ENCODE measurements at regions not wholly inside any gene's neighbourhood (a gene's known extent, or its start where the extent isn't known, plus 50 kb on each side); places are given as distances from the start of the nearest gene placed in this dataset.

DNA sequence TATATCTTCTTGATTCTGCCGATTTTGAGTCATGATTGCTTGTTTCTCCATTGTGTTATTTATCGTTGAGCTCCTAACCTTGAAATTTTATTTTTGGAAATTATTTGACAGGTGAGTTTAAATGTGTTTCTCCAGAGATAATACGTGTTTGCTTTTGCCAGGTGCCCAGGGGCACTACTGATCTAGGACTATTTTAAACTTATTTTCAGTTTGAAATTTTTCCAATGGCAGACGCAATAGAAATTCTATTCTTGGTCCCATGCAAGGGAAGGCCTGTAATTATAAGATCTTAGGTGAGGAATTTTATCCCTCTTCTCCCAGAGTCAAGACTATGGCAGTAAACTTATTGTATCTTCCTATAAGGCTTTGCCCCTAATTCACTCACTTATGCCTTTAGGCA, 252.8 kb downstream of the AEBP2 start:
- no peak overlapping the region for H3K27ac Mint-ChIP-seq
- H3K36me3 Mint-ChIP-seq, result no peaks in the 10 kb centered on the region
- no peak for DNase-seq (ENCODE audit: low spot score)
- H3K4me3 Mint-ChIP-seq, result no peak overlapping the region
- peaks cover 12 to 13% of the 10 kb centered on the region in 2 donors for H3K4me1 Mint-ChIP-seq (ENCODE audit: low read depth in 2 of 2)
- H3K27me3 Mint-ChIP-seq, result no peaks in the 10 kb centered on the region
- H3K9me3 Mint-ChIP-seq, result no peaks in the 10 kb centered on the region
- no peak for ATAC-seq

DNA sequence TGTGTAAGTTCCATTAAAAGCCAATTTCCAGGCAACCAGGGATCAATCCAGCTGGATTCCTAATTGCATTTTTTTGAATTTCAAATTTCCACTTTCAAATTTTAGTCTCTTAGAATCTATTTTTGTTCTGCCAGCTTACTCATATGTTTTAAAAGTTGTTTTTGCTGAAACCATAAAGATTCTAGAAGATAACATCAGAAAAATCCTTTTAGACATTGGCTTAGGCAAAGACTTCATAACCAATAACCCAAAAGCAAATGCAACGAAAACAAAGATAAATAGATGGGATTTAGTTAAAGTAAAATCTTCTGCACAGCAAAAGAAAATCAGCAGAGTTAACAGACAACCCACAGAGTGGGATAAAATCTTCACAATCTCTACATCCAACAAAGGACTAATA, 253.3 kb downstream of the AEBP2 start:
- no peak overlapping the region for H3K4me3 Mint-ChIP-seq
- peaks cover 12 to 13% of the 10 kb centered on the region in 2 donors for H3K4me1 Mint-ChIP-seq (ENCODE audit: low read depth in 2 of 2)
- H3K36me3 Mint-ChIP-seq, result no peaks in the 10 kb centered on the region
- ATAC-seq (no peak), DNase-seq (ENCODE audit: low spot score) (no peak)
- H3K9me3 Mint-ChIP-seq, result no peaks in the 10 kb centered on the region
- H3K27ac Mint-ChIP-seq, result no peak overlapping the region
- no peaks in the 10 kb centered on the region for H3K27me3 Mint-ChIP-seq

GRCh38 chr12:19694627-19695026, 255.3 kb downstream of the AEBP2 start:
- Mint-ChIP-seq H3K27me3 (no peaks in the 10 kb centered on the region), H3K4me1 (ENCODE audit: low read depth in 2 of 2) (peaks cover 12 to 13% of the 10 kb centered on the region in 2 donors), H3K9me3 (no peaks in the 10 kb centered on the region), H3K4me3 (peak overlapping the region; percentile 46), H3K27ac (peak overlapping the region; percentile 35 to 44), H3K36me3 (no peaks in the 10 kb centered on the region)
- no peak for DNase-seq (ENCODE audit: low spot score)
- peak; percentile 17 to 72 for ATAC-seq

GRCh38 chr12:19695244-19696098, 256.2 kb downstream of the AEBP2 start:
- H3K36me3 Mint-ChIP-seq, result no peaks in the 10 kb centered on the region
- peak overlapping the region; percentile 35 to 44 for H3K27ac Mint-ChIP-seq
- no peaks in the 10 kb centered on the region for H3K9me3 Mint-ChIP-seq
- H3K4me1 Mint-ChIP-seq (ENCODE audit: low read depth in 2 of 2), result peaks cover 13 to 15% of the 10 kb centered on the region in 2 donors
- DNase-seq (ENCODE audit: low spot score) (no peak), ATAC-seq (peak in 1 of 2 donors; percentile 61)
- H3K27me3 Mint-ChIP-seq, result no peaks in the 10 kb centered on the region
- peak overlapping the region; percentile 46 for H3K4me3 Mint-ChIP-seq

DNA sequence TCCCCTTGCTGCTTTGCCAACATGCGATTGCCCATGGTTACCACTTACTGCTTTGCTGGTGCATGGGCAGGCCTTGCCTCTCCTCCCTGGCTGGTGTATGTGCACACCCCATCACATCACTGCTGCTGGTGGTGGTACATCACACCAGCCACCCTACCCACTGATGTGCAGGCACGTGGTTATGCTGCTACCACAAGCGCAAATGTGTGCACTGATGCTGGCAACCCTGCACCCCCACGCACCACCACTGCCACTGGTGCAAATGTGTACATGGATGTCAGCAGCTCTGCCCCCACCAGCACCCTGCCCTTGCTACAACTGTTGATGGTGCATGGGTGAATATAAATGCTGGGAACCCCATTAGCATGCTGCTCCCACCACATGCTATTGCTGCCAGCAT, 261.7 kb downstream of the AEBP2 start:
- no peak for DNase-seq (ENCODE audit: low spot score)
- H3K27me3 Mint-ChIP-seq, result no peaks in the 10 kb centered on the region
- no peak overlapping the region for H3K27ac Mint-ChIP-seq
- H3K9me3 Mint-ChIP-seq, result peaks cover 7% of the 10 kb centered on the region
- ATAC-seq, result no peak
- H3K4me3 Mint-ChIP-seq, result no peak overlapping the region
- H3K4me1 Mint-ChIP-seq (ENCODE audit: low read depth in 2 of 2), result peaks cover 0 to 3% of the 10 kb centered on the region in 2 donors
- peaks cover 38% of the 10 kb centered on the region for H3K36me3 Mint-ChIP-seq

- DNase-seq (ENCODE audit: low spot score) (no peak), ATAC-seq (no peak)
- Mint-ChIP-seq H3K4me3 (no peak overlapping the region), H3K4me1 (ENCODE audit: low read depth in 2 of 2) (peaks cover 0 to 6% of the 10 kb centered on the region in 2 donors), H3K36me3 (peaks cover 47% of the 10 kb centered on the region), H3K27me3 (no peaks in the 10 kb centered on the region), H3K27ac (no peak overlapping the region), H3K9me3 (peaks cover 11% of the 10 kb centered on the region)
These were observed 265.7 kb downstream of the AEBP2 start for GRCh38 chr12:19704966-19705365.

- H3K4me3 Mint-ChIP-seq, result no peak overlapping the region
- H3K4me1 Mint-ChIP-seq (ENCODE audit: low read depth in 2 of 2), result peaks cover 0 to 3% of the 10 kb centered on the region in 2 donors
- H3K9me3 Mint-ChIP-seq, result peaks cover 11% of the 10 kb centered on the region
- ATAC-seq (no peak), DNase-seq (ENCODE audit: low spot score) (no peak)
- peaks cover 43% of the 10 kb centered on the region for H3K36me3 Mint-ChIP-seq
- H3K27me3 Mint-ChIP-seq, result no peaks in the 10 kb centered on the region
- no peak overlapping the region for H3K27ac Mint-ChIP-seq
These were observed 267.6 kb downstream of the AEBP2 start for GRCh38 chr12:19706936-19707335.

DNA sequence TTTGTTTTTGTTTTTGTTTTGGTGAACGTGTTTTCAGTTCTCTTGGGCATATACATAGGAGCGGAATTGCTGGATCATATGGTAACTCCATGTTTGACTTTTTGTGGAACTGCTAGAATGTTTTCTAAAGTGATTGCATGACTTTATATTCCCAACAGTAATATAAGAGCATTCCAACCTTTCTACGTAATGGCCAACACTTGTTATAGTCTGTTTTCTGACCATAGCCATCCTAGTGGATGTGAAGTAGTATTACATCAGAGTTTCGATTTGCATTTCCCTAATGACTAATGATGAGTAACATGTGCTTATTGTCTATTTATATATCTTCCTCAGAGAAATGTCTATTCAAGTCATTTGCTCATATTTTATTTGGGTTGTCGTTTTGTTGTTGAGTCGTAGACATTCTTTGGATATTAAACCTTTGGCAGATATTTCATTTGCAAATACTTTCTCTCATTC, 268.7 kb downstream of the AEBP2 start:
- Mint-ChIP-seq H3K36me3 (peaks cover 38% of the 10 kb centered on the region), H3K27ac (no peak overlapping the region), H3K4me3 (no peak overlapping the region), H3K27me3 (no peaks in the 10 kb centered on the region), H3K4me1 (ENCODE audit: low read depth in 2 of 2) (peaks cover 0 to 3% of the 10 kb centered on the region in 2 donors), H3K9me3 (peaks cover 9% of the 10 kb centered on the region)
- DNase-seq (ENCODE audit: low spot score) (no peak), ATAC-seq (no peak)

GRCh38 chr12:19709889-19710288, 270.6 kb downstream of the AEBP2 start:
- H3K4me1 Mint-ChIP-seq (ENCODE audit: low read depth in 2 of 2), result peaks cover 0 to 3% of the 10 kb centered on the region in 2 donors

GRCh38 chr12:19710811-19711793, 271.8 kb downstream of the AEBP2 start:
- Mint-ChIP-seq H3K27ac (no peak overlapping the region), H3K4me3 (no peak overlapping the region), H3K9me3 (peaks cover 9% of the 10 kb centered on the region), H3K27me3 (no peaks in the 10 kb centered on the region), H3K36me3 (peaks cover 8% of the 10 kb centered on the region), H3K4me1 (ENCODE audit: low read depth in 2 of 2) (peaks cover 0 to 3% of the 10 kb centered on the region in 2 donors)
- no peak for DNase-seq (ENCODE audit: low spot score)
- ATAC-seq, result no peak

More at GRCh38 chr12:19709889-19710288, 270.6 kb downstream of the AEBP2 start:
- DNase-seq (ENCODE audit: low spot score) (no peak), ATAC-seq (no peak)
- peaks cover 9% of the 10 kb centered on the region for H3K9me3 Mint-ChIP-seq
- H3K4me3 Mint-ChIP-seq, result no peak overlapping the region
- peaks cover 19% of the 10 kb centered on the region for H3K36me3 Mint-ChIP-seq
- no peak overlapping the region for H3K27ac Mint-ChIP-seq
- H3K27me3 Mint-ChIP-seq, result no peaks in the 10 kb centered on the region

- no peaks in the 10 kb centered on the region for H3K27me3 Mint-ChIP-seq
- H3K27ac Mint-ChIP-seq, result no peak overlapping the region
- H3K9me3 Mint-ChIP-seq, result peaks cover 5% of the 10 kb centered on the region
- H3K36me3 Mint-ChIP-seq, result peaks cover 5% of the 10 kb centered on the region
- no peaks in the 10 kb centered on the region for H3K4me1 Mint-ChIP-seq (ENCODE audit: low read depth in 2 of 2)
- DNase-seq (ENCODE audit: low spot score) (no peak), ATAC-seq (no peak)
- H3K4me3 Mint-ChIP-seq, result no peak overlapping the region
These were observed 272.7 kb downstream of the AEBP2 start for GRCh38 chr12:19712041-19712440.

GRCh38 chr12:19718401-19718800, 279.1 kb downstream of the AEBP2 start:
- Mint-ChIP-seq H3K27me3 (peaks cover 0 to 9% of the 10 kb centered on the region in 2 donors), H3K4me1 (ENCODE audit: low read depth in 2 of 2) (no peaks in the 10 kb centered on the region), H3K9me3 (peaks cover 4% of the 10 kb centered on the region), H3K27ac (no peak overlapping the region), H3K4me3 (no peak overlapping the region), H3K36me3 (no peaks in the 10 kb centered on the region)
- DNase-seq (ENCODE audit: low spot score) (no peak), ATAC-seq (no peak)

GRCh38 chr12:19719672-19720071, 280.4 kb downstream of the AEBP2 start:
- ATAC-seq (no peak), DNase-seq (ENCODE audit: low spot score) (no peak)
- H3K9me3 Mint-ChIP-seq, result no peaks in the 10 kb centered on the region
- no peaks in the 10 kb centered on the region for H3K4me1 Mint-ChIP-seq (ENCODE audit: low read depth in 2 of 2)
- no peak overlapping the region for H3K27ac Mint-ChIP-seq
- H3K36me3 Mint-ChIP-seq, result no peaks in the 10 kb centered on the region
- H3K4me3 Mint-ChIP-seq, result no peak overlapping the region
- H3K27me3 Mint-ChIP-seq, result peaks cover 0 to 9% of the 10 kb centered on the region in 2 donors
